ENCODE measurements at regions not wholly inside any gene's neighbourhood (a gene's known extent, or its start where the extent isn't known, plus 50 kb on each side); places are given as distances from the start of the nearest gene placed in this dataset.
A peak's percentile ranks its signal among the peaks of the same experiment; 100 is the strongest.
"Not testable (repeated sequence)": the region's sequence is repeated elsewhere in the genome, so short reads cannot be mapped to it uniquely, and the experiment has no call there.

DNA sequence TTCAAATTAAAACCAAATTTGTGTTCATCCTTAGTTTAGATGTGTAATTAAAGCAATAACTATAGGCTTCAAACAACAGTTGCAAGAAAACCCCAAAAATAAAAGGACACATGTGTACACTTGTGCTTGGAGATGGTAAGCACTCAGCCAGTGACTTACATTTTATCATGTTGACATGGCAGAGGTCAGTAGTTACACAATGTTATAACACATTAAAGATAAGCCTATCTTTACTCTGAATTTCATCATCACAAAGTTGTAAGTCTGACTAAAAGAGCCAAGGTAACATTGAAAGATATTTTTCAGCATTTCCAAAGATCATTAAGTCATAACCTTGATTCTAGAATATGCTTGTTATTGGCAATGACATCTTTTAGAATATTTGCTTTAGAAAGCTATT, 98.5 kb upstream of the PNPLA4 start:
- no peak for DNase-seq (ENCODE audit: low read depth in 2 of 2)

DNA sequence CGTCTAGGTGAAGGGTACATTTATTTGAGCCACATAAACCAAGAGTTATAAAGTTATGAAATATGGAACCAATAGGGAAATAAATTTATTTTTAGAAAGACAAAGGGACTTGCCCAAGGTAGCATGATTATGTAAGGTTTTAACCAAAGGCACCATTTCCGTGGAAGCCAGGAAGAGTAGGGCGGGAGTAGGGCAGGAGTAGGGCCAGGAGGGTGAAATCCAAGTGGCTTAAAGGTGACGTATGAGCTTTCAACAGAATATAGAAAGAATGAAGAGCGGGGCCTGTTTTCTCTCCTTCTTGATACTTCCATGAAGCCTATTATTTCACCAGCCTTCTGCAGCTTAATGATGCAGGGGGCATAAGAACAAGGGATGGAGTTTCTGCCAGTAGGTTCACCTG, 91.7 kb upstream of the PNPLA4 start:
- DNase-seq (ENCODE audit: low read depth in 2 of 2): no peak

DNA sequence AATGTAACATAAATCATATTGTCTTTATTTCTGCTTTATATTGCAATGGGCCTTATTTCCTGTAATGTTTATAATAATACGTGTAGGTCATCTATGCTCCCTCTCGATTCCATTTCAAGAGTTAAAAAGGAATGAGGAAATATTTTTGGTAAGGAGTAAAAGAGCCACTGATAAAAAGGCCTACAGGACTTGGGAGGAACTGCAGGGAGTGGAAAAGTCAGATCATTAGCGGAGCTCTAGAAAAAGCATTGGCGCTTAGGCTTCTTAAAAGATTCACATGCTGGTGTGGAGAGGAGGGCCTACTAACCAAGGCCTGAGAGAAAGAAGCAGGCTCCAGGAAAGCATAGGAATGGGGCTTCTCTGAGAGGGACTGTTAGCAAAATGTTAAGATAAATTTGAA, 82.9 kb upstream of the PNPLA4 start:
- no peak for DNase-seq (ENCODE audit: low read depth in 2 of 2)

DNA sequence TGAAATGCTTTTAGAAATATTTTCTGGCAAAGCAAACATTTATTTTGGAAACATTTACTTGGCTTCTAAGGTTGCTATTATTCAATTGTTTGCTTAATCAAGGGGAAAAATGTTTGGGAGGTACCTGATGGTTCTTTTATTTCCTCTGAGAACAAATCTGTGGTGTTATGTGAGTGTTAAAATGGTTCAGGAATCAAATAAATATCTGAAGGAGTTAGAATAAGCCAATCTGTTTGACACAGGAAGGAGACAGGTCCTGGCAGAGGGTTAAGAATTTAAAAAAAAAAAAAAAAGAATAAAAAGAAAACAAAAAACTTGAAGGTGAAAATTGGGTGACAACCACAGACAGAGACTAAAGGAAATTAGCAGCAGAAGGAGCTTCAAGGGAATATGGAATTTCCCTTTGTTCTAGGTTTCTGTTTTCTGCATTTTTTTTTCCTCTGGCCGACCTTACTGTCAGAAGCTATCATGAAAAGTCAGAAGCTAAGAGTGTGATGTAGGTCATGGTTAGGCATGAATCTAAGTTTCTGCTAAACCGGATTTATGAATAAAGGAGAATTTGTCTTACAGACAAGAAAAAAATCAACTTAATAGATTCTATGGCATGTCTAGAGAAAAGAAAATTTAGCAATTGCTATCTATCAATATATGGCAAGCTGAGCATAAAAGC, 78.6 kb upstream of the PNPLA4 start:
- DNase-seq (ENCODE audit: low read depth in 2 of 2): no peak

DNA sequence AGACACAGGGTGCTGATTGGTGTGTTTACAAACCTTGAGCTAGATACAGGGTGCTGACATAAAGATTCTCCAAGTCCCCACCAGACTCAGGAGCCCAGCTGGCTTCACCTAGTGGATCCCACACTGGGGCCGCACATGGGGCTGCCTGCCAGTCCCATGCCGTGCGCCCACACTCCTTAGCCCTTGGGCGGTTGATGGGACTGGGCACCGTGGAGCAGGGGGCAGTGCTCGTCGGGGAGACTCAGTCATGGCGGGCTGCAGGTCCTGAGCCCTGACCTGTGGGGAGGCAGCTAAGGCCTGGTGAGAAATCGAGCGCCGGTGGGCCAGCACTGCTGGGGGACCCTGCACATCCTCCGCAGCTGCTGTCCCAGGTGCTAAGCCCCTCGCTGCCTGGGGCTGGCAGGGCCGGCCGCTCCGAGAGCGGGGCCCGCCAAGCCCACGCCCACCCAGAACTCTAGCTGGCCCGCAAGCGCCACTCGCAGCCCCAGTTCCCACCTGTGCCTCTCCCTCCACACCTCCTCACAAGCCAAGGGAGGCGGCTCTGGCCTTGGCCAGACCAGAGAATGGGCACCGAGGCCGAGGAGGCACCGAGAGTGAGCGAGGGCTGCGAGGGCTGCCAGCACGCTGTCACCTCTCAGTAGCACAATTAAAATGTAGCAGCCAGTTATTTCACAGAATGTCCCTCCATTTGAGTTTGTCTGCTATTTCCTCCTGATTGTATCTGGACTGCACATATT, 76.1 kb upstream of the PNPLA4 start:
- no peak for DNase-seq (ENCODE audit: low read depth in 2 of 2)

DNA sequence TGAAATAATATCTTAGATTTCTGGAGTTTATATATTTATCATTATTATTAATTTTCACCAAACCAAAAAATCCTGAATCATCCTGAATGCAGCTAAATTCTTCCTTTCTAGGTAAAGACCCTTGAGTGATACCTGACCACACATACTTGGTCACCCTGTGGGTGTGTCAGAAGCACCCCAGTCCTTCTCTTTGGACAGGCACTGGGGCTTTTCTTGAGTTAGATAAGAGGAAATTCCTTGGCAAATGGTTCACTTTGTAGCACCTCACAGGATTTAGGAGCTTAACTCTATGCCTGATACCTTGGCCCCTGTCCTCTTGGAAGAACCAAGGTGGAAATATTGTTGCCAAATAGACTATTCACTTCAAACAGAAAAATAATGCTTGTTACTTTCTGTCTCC, 69.6 kb upstream of the PNPLA4 start:
- DNase-seq (ENCODE audit: low read depth in 2 of 2): no peak

DNA sequence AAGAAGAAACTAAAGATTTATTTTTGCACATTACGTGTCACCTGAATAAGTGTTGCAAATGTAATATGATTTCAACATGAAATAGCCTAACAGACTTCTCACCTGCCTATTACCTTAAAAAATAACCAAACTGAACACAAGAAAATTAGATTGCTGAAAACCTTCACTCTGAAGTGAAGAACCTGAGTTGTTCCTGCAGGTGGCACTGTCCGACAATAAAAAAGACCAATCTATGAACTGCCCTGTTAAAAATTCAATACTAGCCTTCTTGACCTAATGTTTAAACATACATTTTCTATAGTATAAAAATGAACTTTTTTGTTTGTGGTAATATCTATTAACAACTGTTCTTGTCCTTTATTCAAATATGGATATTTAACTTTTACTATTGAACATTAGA, 69.2 kb upstream of the PNPLA4 start:
- DNase-seq (ENCODE audit: low read depth in 2 of 2): no peak

DNA sequence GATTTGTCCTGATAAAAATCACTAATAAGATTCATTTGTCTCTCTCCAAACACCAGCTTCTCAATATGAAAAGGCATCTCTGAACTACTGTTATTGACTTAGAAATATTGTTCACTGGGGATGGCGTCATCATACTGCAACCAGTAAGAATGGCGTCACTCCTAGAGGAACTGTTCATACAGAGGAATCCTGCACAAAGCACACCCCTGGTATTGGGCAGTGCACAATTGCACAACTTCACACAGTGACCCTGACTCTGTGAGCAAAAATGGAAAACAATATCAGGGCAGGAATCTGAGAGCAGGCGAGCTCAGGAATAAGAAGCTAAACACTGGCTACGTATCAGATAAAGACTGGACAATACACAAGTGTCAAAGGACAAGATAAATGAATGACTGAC, 66.7 kb upstream of the PNPLA4 start:
- no peak for DNase-seq (ENCODE audit: low read depth in 2 of 2)

DNA sequence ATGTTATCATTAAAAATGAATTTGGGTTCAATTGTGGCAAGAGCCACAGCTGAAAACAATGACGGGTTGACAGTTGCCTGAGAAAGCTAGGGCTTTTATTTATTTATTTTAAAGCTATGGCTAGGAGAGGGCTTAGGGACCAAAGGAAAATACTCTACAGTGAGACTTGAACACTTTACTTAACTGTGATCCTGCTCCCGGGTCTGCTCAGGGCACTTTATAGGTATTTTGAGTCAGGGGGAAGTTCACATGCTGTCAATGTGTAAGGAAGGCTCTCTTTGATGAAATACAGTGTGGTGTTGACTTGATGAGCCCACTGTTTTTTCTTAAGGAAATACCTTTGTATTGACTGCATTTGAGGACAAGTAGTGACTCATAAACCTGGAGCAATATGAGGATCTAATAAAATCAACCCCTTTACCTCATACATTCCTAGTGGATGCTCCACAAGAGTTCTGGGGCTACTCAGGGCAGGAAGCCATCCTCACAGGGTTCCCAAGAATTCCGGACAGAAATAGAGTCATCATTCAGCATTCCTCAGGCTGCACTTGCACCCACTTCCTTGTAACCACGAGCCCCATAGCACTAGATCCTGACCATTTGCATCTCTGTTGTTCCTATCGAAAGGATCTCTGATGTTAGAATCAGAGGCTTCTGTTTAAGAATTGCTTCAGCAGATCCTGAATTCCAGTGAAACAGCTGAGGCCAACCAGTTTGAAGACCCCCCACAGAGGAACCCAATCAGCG, 61.0 kb upstream of the PNPLA4 start:
- DNase-seq (ENCODE audit: low read depth in 2 of 2): peak; percentile 17 to 26

DNA sequence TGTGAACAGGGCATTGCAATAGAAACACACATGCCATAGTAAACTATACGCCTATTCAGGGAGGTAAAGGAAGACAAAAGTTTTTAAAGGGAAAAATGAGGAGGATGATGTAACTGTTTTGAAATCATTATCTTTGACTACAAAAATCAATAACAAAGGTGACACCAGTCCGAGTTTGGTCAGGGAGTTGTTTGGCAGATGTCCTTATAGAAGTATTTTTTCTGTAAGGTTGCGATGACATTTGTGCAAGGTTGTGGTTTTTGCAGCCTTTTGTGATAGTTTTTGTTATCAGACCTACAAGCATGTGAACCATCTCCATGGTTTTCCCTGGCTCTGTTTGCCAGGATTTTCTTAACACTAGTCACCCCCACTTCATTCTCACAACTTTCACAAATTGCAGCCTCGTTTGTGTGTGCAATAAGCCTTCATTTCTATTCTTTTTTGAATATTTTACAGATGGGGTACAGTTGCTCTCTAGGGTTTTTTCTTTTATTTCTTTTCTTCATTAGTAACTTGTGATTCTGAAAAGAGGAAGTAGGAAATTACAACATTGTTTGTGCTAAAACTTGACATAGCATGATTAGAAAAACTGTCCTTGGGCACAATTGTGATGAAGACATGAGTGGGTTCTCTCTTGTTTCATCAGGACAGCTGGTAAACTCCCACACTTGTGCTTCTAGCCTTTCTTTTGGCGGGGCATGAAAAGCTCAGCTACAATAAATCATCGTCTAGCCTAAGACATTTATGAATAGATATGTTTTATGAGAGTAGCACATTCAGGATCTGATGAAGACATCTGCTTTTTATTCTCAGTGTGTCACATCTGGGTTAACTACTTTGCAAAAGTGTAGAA, 60.2 kb upstream of the PNPLA4 start:
- DNase-seq (ENCODE audit: low read depth in 2 of 2): peak; percentile 15 to 16

DNA sequence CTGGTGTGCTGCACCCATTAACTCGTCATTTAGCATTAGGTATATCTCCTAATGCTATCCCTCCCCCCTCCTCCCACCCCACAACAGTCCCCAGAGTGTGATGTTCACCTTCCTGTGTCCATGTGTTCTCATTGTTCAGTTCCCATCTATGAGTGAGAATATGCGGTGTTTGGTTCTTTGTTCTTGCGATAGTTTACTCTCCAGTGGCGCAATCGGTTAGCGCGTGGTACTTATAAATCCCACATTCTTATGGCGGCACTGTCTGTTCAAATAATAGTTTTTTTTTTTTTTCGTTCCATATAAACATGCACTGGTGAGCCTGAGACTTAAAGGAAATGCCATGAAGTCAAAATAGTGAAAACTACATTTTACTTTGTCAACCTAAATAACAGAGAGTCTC, 59.5 kb upstream of the PNPLA4 start:
- not testable (repeated sequence) for DNase-seq (ENCODE audit: low read depth in 2 of 2)

DNA sequence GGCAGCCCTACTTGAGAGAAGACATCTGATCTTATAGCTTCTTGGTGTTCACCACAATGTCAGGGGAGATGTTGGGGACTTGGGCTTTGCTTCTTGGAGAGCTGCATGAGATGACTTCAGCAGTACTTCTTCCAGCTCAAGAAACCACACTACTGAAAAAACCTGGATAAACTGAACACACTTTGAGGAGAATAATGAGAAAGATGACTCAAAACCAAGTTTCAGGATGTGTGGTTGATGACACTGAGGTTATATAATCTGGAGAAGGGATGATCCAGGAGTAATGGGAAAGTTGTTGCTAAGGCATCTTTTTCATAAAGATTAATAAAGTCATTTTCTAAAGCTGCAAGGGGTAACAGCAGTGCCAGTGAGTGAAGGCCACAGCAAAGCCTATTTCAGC, 58.4 kb upstream of the PNPLA4 start:
- no peak for DNase-seq (ENCODE audit: low read depth in 2 of 2)

DNA sequence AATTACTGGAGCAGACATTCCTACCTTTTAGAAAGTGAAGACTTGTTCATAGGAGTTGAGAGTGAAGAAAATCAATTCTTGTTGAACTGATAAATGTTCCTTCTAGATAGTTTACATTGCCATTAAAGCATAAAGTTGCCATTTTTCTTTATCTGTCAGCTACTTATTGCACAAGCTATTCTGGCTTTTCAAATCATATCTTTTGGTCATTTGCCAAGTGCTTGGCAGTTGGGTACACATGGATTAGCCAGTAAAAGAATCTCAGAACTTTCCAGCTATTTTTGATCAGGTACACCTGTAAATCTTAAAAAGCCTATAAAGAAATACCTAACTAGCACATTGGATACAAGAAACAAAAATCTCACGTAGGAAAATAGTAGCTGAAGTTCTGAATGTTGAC, 56.4 kb upstream of the PNPLA4 start:
- DNase-seq (ENCODE audit: low read depth in 2 of 2): no peak

Measured in fibroblast of skin of left biceps (primary cell).